Stimulated activated naive B cell treated with anti-CD40 and anti-IgM and Interleukin-4, amounts not matched to agents 10 μg/mL and 1 μg/mL and 100 μg/mL, for 72 hours (primary cell): ENCODE measurements at regions not wholly inside any gene's neighbourhood (a gene's known extent, or its start where the extent isn't known, plus 50 kb on each side); places are given as distances from the start of the nearest gene placed in this dataset.
"Not testable (repeated sequence)": the region's sequence is repeated elsewhere in the genome, so short reads cannot be mapped to it uniquely, and the experiment has no call there.

Source experiments
- ATAC-seq, 2 donors: fragments of 150-1000 bp; cut with Tn5 transposase; replicated peaks; 2 replicates each; pipeline ENCODE4 v1.10.0; 2021; ENCODE audit warnings: moderate library complexity in 1 of 2
- DNase-seq: peaks from one replicate; pipeline ENCODE4 v3.0.0; 2021
- H3K27ac Mint-ChIP-seq: one replicate; pipeline ENCODE4 v1.8.0; 2022; ENCODE audit warnings: mild to moderate bottlenecking, mixed read lengths
- H3K27me3 Mint-ChIP-seq, 2 donors: one replicate each; pipeline ENCODE4 v1.8.0; 2022; ENCODE audit warnings: mixed read lengths in 2 of 2
- H3K36me3 Mint-ChIP-seq, 2 donors: one replicate each; pipeline ENCODE4 v1.8.0; 2022; ENCODE audit warnings: mixed read lengths in 2 of 2, mild to moderate bottlenecking in 1 of 2
- H3K4me1 Mint-ChIP-seq, 2 donors: one replicate each; pipeline ENCODE4 v1.8.0; 2022; ENCODE audit warnings: mixed read lengths in 2 of 2, mild to moderate bottlenecking in 1 of 2
- H3K4me3 Mint-ChIP-seq, 2 donors: one replicate each; pipeline ENCODE4 v1.8.0; 2022; ENCODE audit warnings: mild to moderate bottlenecking in 2 of 2, mixed read lengths in 2 of 2, moderate library complexity in 1 of 2
- H3K9me3 Mint-ChIP-seq, 2 donors: one replicate each; pipeline ENCODE4 v1.8.0; 2022; ENCODE audit warnings: mixed read lengths in 2 of 2, mild to moderate bottlenecking in 1 of 2

GRCh38 chr7:86983654-86984053 is 75.8 kb downstream of the ELAPOR2 start:
- not testable (repeated sequence) for DNase-seq, ATAC-seq, H3K27ac Mint-ChIP-seq, H3K4me3 Mint-ChIP-seq
- Mint-ChIP-seq H3K36me3 (peaks cover 13 to 17% of the 10 kb centered on the region in 2 donors), H3K4me1 (peaks cover 1 to 16% of the 10 kb centered on the region in 2 donors), H3K9me3 (peaks cover 16 to 24% of the 10 kb centered on the region in 2 donors), H3K27me3 (peaks cover 3 to 17% of the 10 kb centered on the region in 2 donors)

DNA sequence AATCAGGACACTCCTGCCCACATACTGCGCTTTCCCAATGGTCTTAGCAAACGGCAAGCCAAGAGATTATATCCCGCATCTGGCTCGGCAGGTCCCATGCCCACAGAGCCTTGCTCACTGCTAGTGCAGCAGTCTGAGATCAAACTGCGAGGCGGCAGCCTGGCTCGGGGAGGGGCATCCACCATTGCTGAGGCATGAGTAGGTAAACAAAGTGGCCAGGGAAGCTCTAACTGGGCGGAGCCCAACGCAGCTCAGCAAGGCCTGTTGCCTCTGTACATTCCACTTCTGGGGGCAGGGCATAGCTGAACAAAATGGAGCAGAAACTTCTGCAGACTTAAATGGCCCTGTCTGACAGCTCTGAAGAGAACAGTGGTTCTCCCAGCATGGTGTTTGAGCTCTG is 77.5 kb downstream of the ELAPOR2 start:
- peaks cover 3 to 17% of the 10 kb centered on the region in 2 donors for H3K27me3 Mint-ChIP-seq
- H3K36me3 Mint-ChIP-seq: peaks cover 13% of the 10 kb centered on the region in 2 donors
- peaks cover 1 to 16% of the 10 kb centered on the region in 2 donors for H3K4me1 Mint-ChIP-seq
- H3K4me3 Mint-ChIP-seq, H3K27ac Mint-ChIP-seq, ATAC-seq, DNase-seq: not testable (repeated sequence)
- H3K9me3 Mint-ChIP-seq: peaks cover 11 to 18% of the 10 kb centered on the region in 2 donors

- H3K9me3 Mint-ChIP-seq: peaks cover 10 to 18% of the 10 kb centered on the region in 2 donors
- peaks cover 1 to 16% of the 10 kb centered on the region in 2 donors for H3K4me1 Mint-ChIP-seq
- H3K27me3 Mint-ChIP-seq: peaks cover 3 to 22% of the 10 kb centered on the region in 2 donors
- no peak overlapping the region for H3K27ac Mint-ChIP-seq
- no peak for ATAC-seq
- H3K4me3 Mint-ChIP-seq: no peak overlapping the region
- peaks cover 13% of the 10 kb centered on the region in 2 donors for H3K36me3 Mint-ChIP-seq
- DNase-seq: no peak
These were observed 78.3 kb downstream of the ELAPOR2 start for GRCh38 chr7:86981127-86981526.

- ATAC-seq (no peak), DNase-seq (no peak)
- Mint-ChIP-seq H3K9me3 (peaks cover 7 to 16% of the 10 kb centered on the region in 2 donors), H3K36me3 (peaks cover 10 to 12% of the 10 kb centered on the region in 2 donors), H3K27me3 (peaks cover 3 to 22% of the 10 kb centered on the region in 2 donors), H3K27ac (no peak overlapping the region), H3K4me3 (no peak overlapping the region), H3K4me1 (peaks cover 1 to 16% of the 10 kb centered on the region in 2 donors)
These were observed 79.2 kb downstream of the ELAPOR2 start for GRCh38 chr7:86980223-86980622.

GRCh38 chr7:86978808-86979506 is 80.5 kb downstream of the ELAPOR2 start:
- Mint-ChIP-seq H3K9me3 (peaks cover 7 to 8% of the 10 kb centered on the region in 2 donors), H3K27ac (no peak overlapping the region), H3K27me3 (peaks cover 3 to 22% of the 10 kb centered on the region in 2 donors), H3K36me3 (peaks cover 5 to 7% of the 10 kb centered on the region in 2 donors), H3K4me1 (peaks cover 1 to 16% of the 10 kb centered on the region in 2 donors), H3K4me3 (no peak overlapping the region)
- peak; percentile 91 to 93 for ATAC-seq
- no peak for DNase-seq

- Mint-ChIP-seq H3K4me3 (no peak overlapping the region), H3K27me3 (peaks cover 0 to 22% of the 10 kb centered on the region in 2 donors), H3K9me3 (peaks cover 0 to 3% of the 10 kb centered on the region in 2 donors), H3K27ac (no peak overlapping the region), H3K4me1 (peaks cover 5 to 24% of the 10 kb centered on the region in 2 donors), H3K36me3 (peaks cover 0 to 7% of the 10 kb centered on the region in 2 donors)
- DNase-seq (no peak), ATAC-seq (no peak)
These were observed 82.5 kb downstream of the ELAPOR2 start for GRCh38 chr7:86976958-86977357.

DNA sequence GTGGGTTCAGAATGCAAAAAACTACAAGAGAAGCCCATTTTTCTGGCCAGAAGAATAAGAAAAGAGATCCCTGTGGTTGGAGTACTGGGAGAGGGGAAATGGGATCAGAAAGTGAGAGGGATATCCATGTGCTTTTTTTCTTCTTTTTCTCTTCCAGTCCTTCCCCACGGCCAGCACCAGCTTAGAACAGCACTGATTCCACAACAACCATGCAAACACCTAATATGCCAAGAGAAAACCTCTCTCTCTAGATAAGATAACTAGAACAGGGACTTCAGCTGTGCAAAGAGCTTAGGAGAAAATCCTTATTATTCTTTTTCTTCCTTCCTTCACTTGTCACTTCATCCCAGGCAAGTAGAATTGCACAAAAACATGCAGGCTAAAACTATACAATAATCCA is 83.5 kb downstream of the ELAPOR2 start:
- ATAC-seq: no peak
- H3K9me3 Mint-ChIP-seq: no peaks in the 10 kb centered on the region
- peaks cover 0 to 15% of the 10 kb centered on the region in 2 donors for H3K27me3 Mint-ChIP-seq
- peaks cover 5 to 17% of the 10 kb centered on the region in 2 donors for H3K4me1 Mint-ChIP-seq
- H3K27ac Mint-ChIP-seq: no peak overlapping the region
- H3K36me3 Mint-ChIP-seq: no peaks in the 10 kb centered on the region
- DNase-seq: no peak
- no peak overlapping the region for H3K4me3 Mint-ChIP-seq

- H3K27me3 Mint-ChIP-seq: peaks cover 0 to 11% of the 10 kb centered on the region in 2 donors
- no peaks in the 10 kb centered on the region for H3K9me3 Mint-ChIP-seq
- H3K36me3 Mint-ChIP-seq: no peaks in the 10 kb centered on the region
- no peak overlapping the region for H3K27ac Mint-ChIP-seq
- ATAC-seq: no peak
- no peak for DNase-seq
- H3K4me3 Mint-ChIP-seq: no peak overlapping the region
- H3K4me1 Mint-ChIP-seq: peaks cover 5 to 17% of the 10 kb centered on the region in 2 donors
These were observed 84.0 kb downstream of the ELAPOR2 start for GRCh38 chr7:86975449-86975848.

- Mint-ChIP-seq H3K36me3 (no peaks in the 10 kb centered on the region), H3K4me3 (no peak overlapping the region), H3K4me1 (peaks cover 4 to 8% of the 10 kb centered on the region in 2 donors), H3K9me3 (no peaks in the 10 kb centered on the region), H3K27me3 (peaks cover 0 to 5% of the 10 kb centered on the region in 2 donors), H3K27ac (no peak overlapping the region)
- DNase-seq (no peak), ATAC-seq (peak in 1 of 2 donors; percentile 23)
These were observed 87.4 kb downstream of the ELAPOR2 start for GRCh38 chr7:86972072-86972471.

DNA sequence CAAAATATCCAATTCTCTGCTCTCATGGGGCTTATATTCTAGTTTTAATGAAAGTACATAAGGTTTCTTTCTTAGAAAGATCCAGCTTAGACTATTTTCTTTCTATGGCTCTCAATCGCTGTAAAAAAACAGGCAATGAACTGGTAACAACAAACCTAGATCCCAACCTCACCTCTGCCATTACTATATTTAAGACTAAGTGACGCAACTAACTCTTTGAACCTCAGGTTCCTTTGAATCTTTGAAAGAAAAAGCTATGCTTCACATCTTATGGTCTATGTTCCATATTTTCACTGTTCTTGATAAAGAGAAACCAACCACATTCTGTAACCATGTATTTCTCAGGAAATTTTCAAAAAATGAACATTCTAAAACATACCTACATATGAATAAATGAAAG is 88.5 kb downstream of the ELAPOR2 start:
- H3K9me3 Mint-ChIP-seq: no peaks in the 10 kb centered on the region
- no peak for DNase-seq
- H3K27me3 Mint-ChIP-seq: peaks cover 4 to 6% of the 10 kb centered on the region in 2 donors
- H3K36me3 Mint-ChIP-seq: no peaks in the 10 kb centered on the region
- H3K4me1 Mint-ChIP-seq: peaks cover 4 to 8% of the 10 kb centered on the region in 2 donors
- H3K4me3 Mint-ChIP-seq: no peak overlapping the region
- H3K27ac Mint-ChIP-seq: no peak overlapping the region
- no peak for ATAC-seq

- H3K4me3 Mint-ChIP-seq: no peak overlapping the region
- no peaks in the 10 kb centered on the region for H3K9me3 Mint-ChIP-seq
- H3K27ac Mint-ChIP-seq: no peak overlapping the region
- DNase-seq (no peak), ATAC-seq (no peak)
- H3K36me3 Mint-ChIP-seq: no peaks in the 10 kb centered on the region
- H3K27me3 Mint-ChIP-seq: peaks cover 4 to 6% of the 10 kb centered on the region in 2 donors
- H3K4me1 Mint-ChIP-seq: peaks cover 4 to 8% of the 10 kb centered on the region in 2 donors
These were observed 88.9 kb downstream of the ELAPOR2 start for GRCh38 chr7:86970547-86970946.

DNA sequence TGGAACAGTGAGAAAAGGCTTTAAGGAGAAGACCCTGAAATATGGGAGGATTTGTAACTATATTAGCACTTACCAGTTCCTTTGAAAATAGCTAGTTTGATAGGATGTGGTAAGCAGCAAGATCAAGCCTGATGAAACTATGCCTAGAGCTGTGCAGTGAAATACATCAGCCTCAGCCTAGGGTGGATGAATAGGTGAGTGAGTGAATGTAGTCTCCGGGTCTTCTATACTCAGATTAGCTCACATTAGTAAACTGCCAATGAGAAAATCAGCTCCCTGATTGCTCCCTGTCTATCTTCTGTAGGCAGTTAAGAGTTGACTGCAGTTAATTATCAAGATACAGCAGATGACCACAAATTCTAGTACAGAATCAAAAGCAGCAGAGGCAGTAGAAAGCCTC is 89.6 kb downstream of the ELAPOR2 start:
- H3K27me3 Mint-ChIP-seq: peaks cover 6 to 7% of the 10 kb centered on the region in 2 donors
- DNase-seq (no peak), ATAC-seq (no peak)
- no peaks in the 10 kb centered on the region for H3K36me3 Mint-ChIP-seq
- no peaks in the 10 kb centered on the region for H3K9me3 Mint-ChIP-seq
- no peak overlapping the region for H3K4me3 Mint-ChIP-seq
- H3K4me1 Mint-ChIP-seq: peaks cover 4 to 8% of the 10 kb centered on the region in 2 donors
- H3K27ac Mint-ChIP-seq: no peak overlapping the region

GRCh38 chr7:86968618-86969017 is 90.8 kb downstream of the ELAPOR2 start:
- Mint-ChIP-seq H3K9me3 (no peaks in the 10 kb centered on the region), H3K27ac (no peak overlapping the region), H3K36me3 (no peaks in the 10 kb centered on the region), H3K27me3 (peaks cover 6 to 7% of the 10 kb centered on the region in 2 donors), H3K4me3 (no peak overlapping the region), H3K4me1 (peaks cover 4 to 8% of the 10 kb centered on the region in 2 donors)
- ATAC-seq: no peak
- no peak for DNase-seq

DNA sequence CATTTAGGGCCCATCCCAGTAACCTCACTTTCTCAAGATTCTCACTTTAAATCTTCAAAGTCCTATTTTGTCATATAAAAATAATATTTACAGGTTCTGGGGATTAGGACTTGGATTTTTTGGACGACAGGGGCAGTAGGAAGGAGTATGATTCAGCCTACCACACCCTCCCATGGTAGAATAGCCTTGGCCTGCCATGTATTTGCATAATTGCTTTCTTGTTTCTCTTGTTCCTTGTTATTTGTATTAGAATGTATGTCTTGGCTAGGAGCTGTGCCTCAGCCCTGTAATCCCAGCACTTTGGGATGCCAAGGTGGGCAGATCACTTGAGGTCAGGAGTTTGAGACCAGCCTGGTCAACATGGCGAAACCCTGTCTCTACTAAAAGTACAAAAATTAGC is 92.5 kb downstream of the ELAPOR2 start:
- no peak overlapping the region for H3K27ac Mint-ChIP-seq
- no peak overlapping the region for H3K4me3 Mint-ChIP-seq
- peaks cover 6 to 7% of the 10 kb centered on the region in 2 donors for H3K27me3 Mint-ChIP-seq
- DNase-seq: no peak
- H3K4me1 Mint-ChIP-seq: no peaks in the 10 kb centered on the region
- H3K36me3 Mint-ChIP-seq: no peaks in the 10 kb centered on the region
- ATAC-seq: no peak
- H3K9me3 Mint-ChIP-seq: no peaks in the 10 kb centered on the region

- DNase-seq (no peak), ATAC-seq (no peak)
- H3K36me3 Mint-ChIP-seq: no peaks in the 10 kb centered on the region
- H3K4me1 Mint-ChIP-seq: no peaks in the 10 kb centered on the region
- peaks cover 6 to 7% of the 10 kb centered on the region in 2 donors for H3K27me3 Mint-ChIP-seq
- no peak overlapping the region for H3K27ac Mint-ChIP-seq
- H3K4me3 Mint-ChIP-seq: no peak overlapping the region
- no peaks in the 10 kb centered on the region for H3K9me3 Mint-ChIP-seq
These were observed 93.7 kb downstream of the ELAPOR2 start for GRCh38 chr7:86965727-86966120.
